Sigmoid colon (tissue), 6 donors: ENCODE measurements at regions not wholly inside any gene's neighbourhood (a gene's known extent, or its start where the extent isn't known, plus 50 kb on each side); places are given as distances from the start of the nearest gene placed in this dataset.

Source experiments
- DNase-seq: peaks from one replicate; pipeline ENCODE4 v3.0.0-alpha.2; 2019
- H3K27ac ChIP-seq, 4 donors: fragments of 200-600 bp; sonication (generic); one replicate each; pipeline ENCODE4 v1.5.1; 2016 to 2019; ENCODE audit warnings: mild to moderate bottlenecking in 1 of 4
- H3K27me3 ChIP-seq, 3 donors: fragments of 200-600 bp; sonication (generic); one replicate each; pipeline ENCODE4 v1.5.1; 2019; ENCODE audit warnings: mild to moderate bottlenecking in 1 of 3
- H3K36me3 ChIP-seq, 4 donors: fragments of 200-600 bp; sonication (generic); one replicate each; pipeline ENCODE4 v1.5.1; 2016 to 2019
- H3K4me1 ChIP-seq, 4 donors: fragments of 200-600 bp; sonication (generic); one replicate each; pipeline ENCODE4 v1.5.1; 2017 to 2019
- H3K4me3 ChIP-seq, 4 donors: fragments of 200-600 bp; sonication (generic); one replicate each; pipeline ENCODE4 v1.5.1; 2017 to 2019; ENCODE audit warnings: mild to moderate bottlenecking in 2 of 4, moderate library complexity in 1 of 4
- H3K9me3 ChIP-seq, 4 donors: fragments of 200-600 bp in 3 of 4; sonication (generic) in 3 of 4; one replicate each; pipeline versions ENCODE4 v1.5.1 to v1.6.1; 2013 to 2019
- CTCF ChIP-seq, 4 experiments: fragments of 450-650 bp in 3 of 4; fragments of 200-600 bp in 1 of 4; IDR thresholded peaks; one replicate each; pipeline ENCODE4 v1.5.1; 2016 to 2019; ENCODE audit warnings: antibody characterized with exemption in 4 of 4, mild to moderate bottlenecking in 3 of 4, moderate library complexity in 2 of 4
- EP300 ChIP-seq, 4 donors: sonication (generic); formaldehyde crosslinking; IDR thresholded peaks; one replicate each; pipeline ENCODE4 v1.6.1; 2017; ENCODE audit warnings: antibody characterized with exemption in 4 of 4
- POLR2A ChIP-seq, 2 donors: fragments of 450-650 bp; IDR thresholded peaks; one replicate each; pipeline ENCODE4 v1.6.1; 2016; ENCODE audit warnings: antibody characterized with exemption in 2 of 2, mild to moderate bottlenecking in 2 of 2, moderate library complexity in 2 of 2
- POLR2AphosphoS5 ChIP-seq, 4 donors: sonication (generic); formaldehyde crosslinking; IDR thresholded peaks; one replicate each; pipeline ENCODE4 v1.6.1; 2017; ENCODE audit warnings: antibody characterized with exemption in 4 of 4
- WGBS, 2 donors: extraction: QIAGEN DNeasy Blood & Tissue Kit; methylation state at CpG; one replicate each; pipeline ENCODE4 v1.1.7; 2013; 5-methylcytosine and 5-hydroxymethylcytosine counted together
- intact Hi-C: fragments of 100-400 bp; cut with DNase I; formaldehyde crosslinking; loops from one replicate; pipeline ENCODE4 v1.15.1; 2023
- donor health status: healthy with polysubstance abuse.
- donor health status: healthy.

DNA sequence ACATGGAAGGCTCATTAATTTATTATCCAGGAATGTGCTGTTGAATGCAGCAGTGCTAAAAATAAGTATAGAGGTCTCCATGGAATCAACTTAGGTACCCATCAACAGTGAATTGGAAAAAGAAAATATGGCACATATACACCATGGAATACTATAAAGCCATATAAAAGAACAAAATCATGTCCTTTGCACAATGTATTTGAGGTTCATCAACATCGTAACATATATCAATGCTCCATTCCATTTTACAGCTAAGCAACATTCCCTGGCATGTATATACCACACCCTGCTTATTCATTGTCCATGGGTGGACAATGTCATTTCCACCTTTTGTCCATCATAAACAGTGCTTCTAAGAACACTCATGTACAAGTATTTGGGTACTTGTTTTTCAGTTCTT, 147.8 kb upstream of the RASSF8 start:
- Histone ChIP-seq H3K4me1 (no peaks in the 10 kb centered on the region), H3K9me3 (no peaks in the 10 kb centered on the region), H3K36me3 (no peaks in the 10 kb centered on the region), H3K4me3 (no peak overlapping the region), H3K27me3 (no peaks in the 10 kb centered on the region), H3K27ac (no peak overlapping the region)
- DNase-seq = no peak
- 85 to 96% methylated on average over 1 of the region's 1 CpG for WGBS, 2 donors
- intact Hi-C loops = no loop called here
- TF ChIP-seq POLR2AphosphoS5 (IDR thresholded peaks at IDR 0.05) (no peak), CTCF (IDR thresholded peaks at IDR 0.05) (no peak), EP300 (IDR thresholded peaks at IDR 0.05) (no peak), POLR2A (IDR thresholded peaks at IDR 0.05) (no peak)

DNA sequence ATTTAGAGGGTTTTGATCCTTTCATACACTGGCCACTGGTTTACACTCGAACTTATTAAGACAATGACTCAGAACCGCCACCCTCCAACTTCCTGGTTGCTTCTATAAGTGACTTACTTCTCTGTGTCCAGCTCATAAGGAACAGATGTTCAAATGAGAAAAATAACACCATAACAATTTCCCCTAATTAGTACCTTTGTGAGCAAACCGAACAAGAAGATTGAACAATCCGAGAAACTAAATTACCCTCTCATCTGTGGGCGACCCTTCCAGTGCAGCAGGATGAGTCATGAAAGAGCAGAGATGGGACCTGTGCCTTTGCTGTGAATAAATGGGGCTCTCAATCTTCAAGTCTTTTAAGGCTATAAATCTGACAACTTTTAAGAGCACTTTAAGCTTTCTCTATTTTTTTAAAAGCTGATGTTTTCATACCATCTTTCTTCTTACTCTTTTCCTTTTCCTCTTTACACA, 146.8 kb upstream of the RASSF8 start:
- Histone ChIP-seq H3K36me3 (no peaks in the 10 kb centered on the region), H3K9me3 (no peaks in the 10 kb centered on the region), H3K4me3 (no peak overlapping the region), H3K27ac (no peak overlapping the region), H3K4me1 (no peaks in the 10 kb centered on the region), H3K27me3 (no peaks in the 10 kb centered on the region)
- WGBS, 2 donors = 58 to 60% methylated on average over 5 of the region's 5 CpGs
- DNase-seq = no peak
- intact Hi-C loops = no loop called here
- no peak for TF ChIP-seq POLR2A (IDR thresholded peaks at IDR 0.05)
- TF ChIP-seq POLR2AphosphoS5 (IDR thresholded peaks at IDR 0.05) = no peak
- no peak for TF ChIP-seq EP300 (IDR thresholded peaks at IDR 0.05)
- no peak for TF ChIP-seq CTCF (IDR thresholded peaks at IDR 0.05)

DNA sequence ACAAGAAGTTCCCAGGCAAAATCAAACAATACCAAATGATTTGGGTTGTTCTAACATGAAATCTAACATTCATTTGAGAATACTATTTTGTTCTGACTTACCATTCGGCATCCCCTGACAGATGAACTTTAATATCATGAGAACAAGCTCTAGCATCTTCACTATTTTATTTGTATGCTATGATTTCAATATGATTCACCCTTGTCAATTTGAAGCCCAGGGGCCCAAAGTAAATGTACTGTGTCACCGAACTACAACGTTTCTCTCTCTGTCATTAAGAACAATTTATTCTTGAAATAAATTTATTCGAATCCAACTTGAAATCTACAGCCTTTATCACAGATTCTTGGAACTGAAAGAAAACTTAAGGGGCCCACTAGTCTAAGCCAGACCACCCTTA, 146.2 kb upstream of the RASSF8 start:
- intact Hi-C loops = no loop called here
- H3K36me3 ChIP-seq = no peaks in the 10 kb centered on the region
- H3K27me3 ChIP-seq = no peaks in the 10 kb centered on the region
- no peak overlapping the region for H3K4me3 ChIP-seq
- no peaks in the 10 kb centered on the region for H3K4me1 ChIP-seq
- 81 to 84% methylated on average over 4 of the region's 4 CpGs for WGBS, 2 donors
- no peak for DNase-seq
- H3K9me3 ChIP-seq = no peaks in the 10 kb centered on the region
- H3K27ac ChIP-seq = no peak overlapping the region
- TF ChIP-seq CTCF (IDR thresholded peaks at IDR 0.05) (no peak), POLR2A (IDR thresholded peaks at IDR 0.05) (no peak), EP300 (IDR thresholded peaks at IDR 0.05) (no peak), POLR2AphosphoS5 (IDR thresholded peaks at IDR 0.05) (no peak)

GRCh38 chr12:25813843-25814242, 144.6 kb upstream of the RASSF8 start:
- no peak for DNase-seq
- Histone ChIP-seq H3K4me3 (no peak overlapping the region), H3K4me1 (peaks cover 0 to 9% (median 0%) of the 10 kb centered on the region in 4 donors), H3K27ac (no peak overlapping the region), H3K36me3 (no peaks in the 10 kb centered on the region), H3K9me3 (peaks cover 0 to 2% (median 0%) of the 10 kb centered on the region in 4 donors), H3K27me3 (no peaks in the 10 kb centered on the region)
- no peak for TF ChIP-seq POLR2A (IDR thresholded peaks at IDR 0.05)
- intact Hi-C loops = no loop called here
- WGBS, 2 donors = 75 to 88% methylated on average over 5 of the region's 5 CpGs

GRCh38 chr12:25816637-25817036, 141.8 kb upstream of the RASSF8 start:
- no peak overlapping the region for H3K27ac ChIP-seq
- TF ChIP-seq POLR2AphosphoS5 (IDR thresholded peaks at IDR 0.05) (no peak), CTCF (IDR thresholded peaks at IDR 0.05) (no peak), EP300 (IDR thresholded peaks at IDR 0.05) (no peak), POLR2A (IDR thresholded peaks at IDR 0.05) (no peak)
- H3K4me1 ChIP-seq = peaks cover 0 to 13% (median 4%) of the 10 kb centered on the region in 4 donors
- H3K4me3 ChIP-seq = no peak overlapping the region
- WGBS, 2 donors = 94 to 95% methylated on average over 3 of the region's 3 CpGs
- intact Hi-C loops = no loop called here
- peaks cover 0 to 2% (median 0%) of the 10 kb centered on the region in 4 donors for H3K9me3 ChIP-seq
- no peak for DNase-seq
- no peaks in the 10 kb centered on the region for H3K27me3 ChIP-seq
- no peaks in the 10 kb centered on the region for H3K36me3 ChIP-seq
